ENCODE measurements at regions not wholly inside any gene's neighbourhood (a gene's known extent, or its start where the extent isn't known, plus 50 kb on each side); places are given as distances from the start of the nearest gene placed in this dataset.

GRCh38 chr10:56836659-56837058 lies 475.6 kb upstream of the ZWINT start:
- no peak for TF ChIP-seq CTCF (IDR thresholded peaks at IDR 0.05; ENCODE audit: extremely low read depth, missing control alignments)
- no peak for DNase-seq (ENCODE audit: low spot score)

DNA sequence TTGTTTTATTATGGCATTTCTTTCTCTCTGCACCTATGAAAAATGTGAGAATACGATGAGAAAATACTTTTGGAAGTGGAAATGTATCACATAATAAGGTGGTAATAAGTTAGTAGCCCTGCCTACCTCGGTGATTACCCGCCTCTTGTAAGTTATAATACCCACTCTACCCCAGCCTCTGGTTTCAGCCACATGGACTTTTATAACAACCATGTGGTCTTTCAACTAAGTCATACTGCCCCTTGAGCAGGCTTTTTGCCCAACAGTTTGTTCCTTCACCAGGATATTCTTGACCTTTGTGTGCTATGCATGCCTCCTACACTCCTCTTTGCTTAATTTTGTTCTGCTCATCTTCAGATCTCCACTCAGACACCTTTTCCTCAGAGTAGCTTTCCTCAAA lies 470.6 kb upstream of the ZWINT start:
- no peak for TF ChIP-seq CTCF (IDR thresholded peaks at IDR 0.05; ENCODE audit: extremely low read depth, missing control alignments)
- no peak for DNase-seq (ENCODE audit: low spot score)

DNA sequence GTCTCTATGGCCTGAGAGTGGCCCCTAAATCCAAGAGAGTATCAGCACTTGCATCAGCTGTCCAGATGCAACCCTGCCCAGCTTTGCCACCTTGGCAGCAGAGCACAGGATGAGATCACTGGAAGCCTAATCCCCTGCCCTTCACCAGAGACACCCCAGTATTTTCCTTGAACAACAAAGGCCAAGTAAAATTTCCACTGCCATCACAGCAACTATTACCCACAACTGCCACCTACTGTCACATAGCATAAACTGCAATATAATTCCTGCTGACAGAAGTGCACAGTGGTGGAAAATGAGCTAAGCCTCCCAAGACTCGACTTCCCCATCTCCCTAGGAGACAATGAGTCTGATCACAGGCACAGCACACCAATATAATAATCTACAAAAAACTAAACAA lies 462.8 kb upstream of the ZWINT start:
- TF ChIP-seq CTCF (IDR thresholded peaks at IDR 0.05; ENCODE audit: extremely low read depth, missing control alignments) = peak; percentile 43
- peak; percentile 26 for DNase-seq (ENCODE audit: low spot score)

- TF ChIP-seq CTCF (IDR thresholded peaks at IDR 0.05; ENCODE audit: extremely low read depth, missing control alignments) = no peak
Measured at GRCh38 chr10:56805022-56805421, 444.0 kb upstream of the ZWINT start.

DNA sequence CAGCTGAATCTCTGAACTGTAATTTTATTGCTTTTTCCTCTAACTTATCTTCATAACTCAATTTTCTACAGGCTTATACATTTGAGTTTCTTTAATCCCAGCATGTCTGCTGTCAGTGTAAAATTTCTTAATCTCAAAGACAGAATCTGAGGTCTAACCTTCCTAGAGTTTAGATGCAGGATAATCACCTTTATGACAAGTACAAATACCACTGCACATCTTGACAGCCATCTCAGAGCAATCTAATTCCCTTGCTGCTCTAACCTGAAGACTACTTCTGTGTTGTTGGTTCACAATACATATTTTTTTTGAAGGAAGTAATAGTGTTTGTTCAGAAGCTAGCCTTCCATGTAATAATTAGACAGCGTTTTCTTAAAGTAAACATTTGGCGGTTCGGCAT lies 424.2 kb upstream of the ZWINT start:
- no peak for DNase-seq (ENCODE audit: low spot score)
- TF ChIP-seq CTCF (IDR thresholded peaks at IDR 0.05; ENCODE audit: extremely low read depth, missing control alignments) = no peak

More at GRCh38 chr10:56805022-56805421, 444.0 kb upstream of the ZWINT start:
- no peak for DNase-seq (ENCODE audit: low spot score)

GRCh38 chr10:56782503-56782902 lies 421.4 kb upstream of the ZWINT start:
- DNase-seq (ENCODE audit: low spot score) = no peak

DNA sequence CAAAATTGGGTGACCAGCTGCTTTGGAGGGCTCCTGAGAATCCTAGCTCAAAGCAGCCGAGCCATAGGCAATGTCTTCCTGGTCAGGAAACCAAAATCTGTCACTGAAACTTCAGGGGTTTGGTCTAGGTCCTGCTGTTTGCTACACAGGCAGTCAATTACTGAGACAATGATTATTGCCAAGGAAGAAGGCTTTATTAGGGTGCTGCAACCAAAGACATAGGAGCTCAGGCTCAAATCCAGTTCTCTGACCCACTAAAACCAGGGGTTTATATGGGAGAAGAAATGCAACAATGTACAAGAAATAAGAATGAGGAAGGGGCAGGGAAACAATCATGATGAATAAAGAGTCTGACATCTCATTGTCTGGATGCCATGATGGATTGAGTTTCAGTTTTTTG lies 410.3 kb upstream of the ZWINT start:
- no peak for TF ChIP-seq CTCF (IDR thresholded peaks at IDR 0.05; ENCODE audit: extremely low read depth, missing control alignments)
- no peak for DNase-seq (ENCODE audit: low spot score)

More at GRCh38 chr10:56782503-56782902, 421.4 kb upstream of the ZWINT start:
- no peak for TF ChIP-seq CTCF (IDR thresholded peaks at IDR 0.05; ENCODE audit: extremely low read depth, missing control alignments)
